ENCODE measurements at regions not wholly inside any gene's neighbourhood (a gene's known extent, or its start where the extent isn't known, plus 50 kb on each side); places are given as distances from the start of the nearest gene placed in this dataset.

DNA sequence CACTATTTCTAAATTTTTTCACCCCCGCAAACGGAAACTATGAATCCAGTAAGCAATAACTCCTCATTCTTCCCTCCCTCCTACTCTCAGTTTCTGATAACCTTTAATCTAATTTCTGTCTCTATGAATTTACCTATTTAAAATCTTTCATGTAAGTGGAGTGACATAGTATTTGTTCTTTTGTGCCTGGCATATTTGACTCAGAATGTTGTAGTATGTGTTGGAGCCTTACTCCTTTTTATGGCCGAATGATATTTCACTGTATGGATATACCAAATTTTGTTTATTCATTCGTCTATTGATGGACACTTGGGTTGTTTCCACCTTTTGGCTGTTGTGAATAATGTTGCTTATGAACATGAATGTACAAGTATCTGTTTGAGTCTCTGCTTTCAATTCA, 61.1 kb upstream of the C1GALT1C1 start (continued):
- TF ChIP-seq EZH2phosphoT487 (IDR thresholded peaks at IDR 0.05; ENCODE audit: borderline replicate concordance), result no peak
- TF ChIP-seq POLR2A (IDR thresholded peaks at IDR 0.05; ENCODE audit: borderline replicate concordance, extremely low read depth, insufficient read depth, insufficient read length), result no peak

DNA sequence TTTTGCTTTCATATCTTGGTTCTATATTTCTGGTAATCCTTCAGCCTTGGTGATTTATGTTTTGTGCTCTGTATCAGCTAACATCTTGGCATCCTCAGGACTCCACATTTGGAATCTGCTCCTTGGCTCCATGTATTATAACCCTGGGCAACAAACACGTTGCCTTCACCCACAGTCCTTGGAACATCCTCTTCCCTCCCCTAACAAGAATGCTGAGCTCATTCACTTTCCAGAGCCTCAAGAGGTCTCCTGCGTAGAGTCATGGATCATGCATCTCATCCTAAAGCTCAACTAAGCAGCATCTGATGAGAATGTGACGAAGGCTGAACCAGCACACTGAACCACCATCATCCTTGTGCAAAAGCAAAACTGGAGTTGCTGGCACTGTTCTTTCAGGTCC, 60.5 kb upstream of the C1GALT1C1 start:
- DNase-seq (ENCODE audit: low read depth, low spot score) (no peak), ATAC-seq (no peak)
- Histone ChIP-seq H3K4me2 (ENCODE audit: low read length) (no peak overlapping the region), H3K9ac (ENCODE audit: low read length) (no peak overlapping the region), H3K4me1 (ENCODE audit: control insufficient read depth in 1 of 2, insufficient read depth in 2 of 2, low read length in 2 of 2) (no peaks in the 10 kb centered on the region), H3K27ac (ENCODE audit: low read depth, low read length) (no peak overlapping the region), H3K27me3 (ENCODE audit: insufficient read depth, low read length) (no peaks in the 10 kb centered on the region), H3K79me2 (ENCODE audit: insufficient read depth, low read length) (no peaks in the 10 kb centered on the region), H4K20me1 (ENCODE audit: insufficient read depth) (no peaks in the 10 kb centered on the region), H3K4me3 (replicated peaks in 1 of 2; ENCODE audit: low read depth in 1 of 2, low read length in 2 of 2) (no peak overlapping the region), H3K9me3 (ENCODE audit: control insufficient read depth in 1 of 2, insufficient read depth in 1 of 2, low read depth in 1 of 2, low read length in 2 of 2) (no peaks in the 10 kb centered on the region), H2AFZ (ENCODE audit: low read depth, low read length, poor library complexity, severe bottlenecking) (no peak overlapping the region), H3K36me3 (ENCODE audit: control insufficient read depth in 1 of 2, insufficient read depth in 2 of 2, low read length in 2 of 2) (no peaks in the 10 kb centered on the region), H3K9me2 (ENCODE audit: insufficient read depth) (no peaks in the 10 kb centered on the region)
- intact Hi-C loops (cut with micrococcal nuclease), result no loop called here
- POLR2A ChIA-PET, result no interaction called here
- RAD21 ChIA-PET (ENCODE audit: low non-redundant PET in 1 of 2, low total read pairs in 2 of 2, uncharacterized antibody in 2 of 2, unreplicated experiment in 2 of 2), result no interaction called here
- TF ChIP-seq CTCF (IDR thresholded peaks at IDR 0.05 in 2 of 3, conservative IDR thresholded peaks at IDR 0.05 in 1 of 3; ENCODE audit: borderline replicate concordance in 1 of 3, insufficient read depth in 1 of 3, low read depth in 2 of 3, low read length in 2 of 3), result no peak
- TF ChIP-seq, protein P1, sequence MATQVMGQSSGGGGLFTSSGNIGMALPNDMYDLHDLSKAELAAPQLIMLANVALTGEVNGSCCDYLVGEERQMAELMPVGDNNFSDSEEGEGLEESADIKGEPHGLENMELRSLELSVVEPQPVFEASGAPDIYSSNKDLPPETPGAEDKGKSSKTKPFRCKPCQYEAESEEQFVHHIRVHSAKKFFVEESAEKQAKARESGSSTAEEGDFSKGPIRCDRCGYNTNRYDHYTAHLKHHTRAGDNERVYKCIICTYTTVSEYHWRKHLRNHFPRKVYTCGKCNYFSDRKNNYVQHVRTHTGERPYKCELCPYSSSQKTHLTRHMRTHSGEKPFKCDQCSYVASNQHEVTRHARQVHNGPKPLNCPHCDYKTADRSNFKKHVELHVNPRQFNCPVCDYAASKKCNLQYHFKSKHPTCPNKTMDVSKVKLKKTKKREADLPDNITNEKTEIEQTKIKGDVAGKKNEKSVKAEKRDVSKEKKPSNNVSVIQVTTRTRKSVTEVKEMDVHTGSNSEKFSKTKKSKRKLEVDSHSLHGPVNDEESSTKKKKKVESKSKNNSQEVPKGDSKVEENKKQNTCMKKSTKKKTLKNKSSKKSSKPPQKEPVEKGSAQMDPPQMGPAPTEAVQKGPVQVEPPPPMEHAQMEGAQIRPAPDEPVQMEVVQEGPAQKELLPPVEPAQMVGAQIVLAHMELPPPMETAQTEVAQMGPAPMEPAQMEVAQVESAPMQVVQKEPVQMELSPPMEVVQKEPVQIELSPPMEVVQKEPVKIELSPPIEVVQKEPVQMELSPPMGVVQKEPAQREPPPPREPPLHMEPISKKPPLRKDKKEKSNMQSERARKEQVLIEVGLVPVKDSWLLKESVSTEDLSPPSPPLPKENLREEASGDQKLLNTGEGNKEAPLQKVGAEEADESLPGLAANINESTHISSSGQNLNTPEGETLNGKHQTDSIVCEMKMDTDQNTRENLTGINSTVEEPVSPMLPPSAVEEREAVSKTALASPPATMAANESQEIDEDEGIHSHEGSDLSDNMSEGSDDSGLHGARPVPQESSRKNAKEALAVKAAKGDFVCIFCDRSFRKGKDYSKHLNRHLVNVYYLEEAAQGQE (IDR thresholded peaks at IDR 0.05; ENCODE audit: low read depth), result no peak
- no peak for TF ChIP-seq ZFX (IDR thresholded peaks at IDR 0.05)
- no peak for TF ChIP-seq JUND (IDR thresholded peaks at IDR 0.05)
- no peak for TF ChIP-seq POLR2A (IDR thresholded peaks at IDR 0.05; ENCODE audit: borderline replicate concordance, extremely low read depth, insufficient read depth, insufficient read length)
- no peak for TF ChIP-seq SP1 (IDR thresholded peaks at IDR 0.05; ENCODE audit: low read depth)
- TF ChIP-seq FOSL1 (IDR thresholded peaks at IDR 0.05; ENCODE audit: low read depth), result no peak
- no peak for TF ChIP-seq CBX3 (IDR thresholded peaks at IDR 0.05; ENCODE audit: low read depth)
- TF ChIP-seq TCF7L2 (IDR thresholded peaks at IDR 0.05; ENCODE audit: borderline replicate concordance, extremely low read depth, insufficient read depth, insufficient read length), result no peak
- TF ChIP-seq SIN3A (IDR thresholded peaks at IDR 0.05; ENCODE audit: low read depth), result no peak
- TF ChIP-seq, protein P2, sequence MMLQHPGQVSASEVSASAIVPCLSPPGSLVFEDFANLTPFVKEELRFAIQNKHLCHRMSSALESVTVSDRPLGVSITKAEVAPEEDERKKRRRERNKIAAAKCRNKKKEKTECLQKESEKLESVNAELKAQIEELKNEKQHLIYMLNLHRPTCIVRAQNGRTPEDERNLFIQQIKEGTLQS (IDR thresholded peaks at IDR 0.05), result no peak
- no peak for TF ChIP-seq ZNF274 (IDR thresholded peaks at IDR 0.05; ENCODE audit: low read depth, low read length)
- TF ChIP-seq, protein P3, sequence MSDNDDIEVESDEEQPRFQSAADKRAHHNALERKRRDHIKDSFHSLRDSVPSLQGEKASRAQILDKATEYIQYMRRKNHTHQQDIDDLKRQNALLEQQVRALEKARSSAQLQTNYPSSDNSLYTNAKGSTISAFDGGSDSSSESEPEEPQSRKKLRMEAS (IDR thresholded peaks at IDR 0.05), result no peak
- BruUV-seq (replicated peaks), result no TSS peak
- CTCF ChIA-PET, result no interaction called here

All from HCT116 (cell line).